ENCODE measurements at regions not wholly inside any gene's neighbourhood (a gene's known extent, or its start where the extent isn't known, plus 50 kb on each side); places are given as distances from the start of the nearest gene placed in this dataset.
"Not testable (repeated sequence)": the region's sequence is repeated elsewhere in the genome, so short reads cannot be mapped to it uniquely, and the experiment has no call there.

DNA sequence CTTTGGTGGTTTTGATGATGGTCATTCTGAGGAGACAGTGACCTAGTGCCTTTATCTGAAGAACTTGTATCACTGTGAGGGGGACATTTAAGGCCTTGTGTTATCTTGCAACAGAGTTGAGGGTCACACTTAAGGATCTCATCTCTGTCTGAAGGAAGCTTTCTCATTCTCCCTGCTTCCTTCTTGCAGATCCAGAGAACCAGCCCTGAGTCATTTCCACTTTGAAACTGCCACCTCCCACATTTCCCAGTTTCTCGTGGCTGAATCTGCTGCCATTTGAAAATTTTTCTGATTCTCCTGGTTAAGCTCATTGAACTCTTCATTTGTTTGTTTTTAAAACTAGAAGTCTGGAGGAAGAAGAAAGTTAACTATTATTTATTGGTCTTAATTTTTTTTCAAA, 190.2 kb upstream of the CDH11 start:
- no peak overlapping the region for H3K27ac Mint-ChIP-seq
- H3K4me3 Mint-ChIP-seq = no peak overlapping the region
- H3K4me1 Mint-ChIP-seq = no peaks in the 10 kb centered on the region
- no peaks in the 10 kb centered on the region for H3K9me3 Mint-ChIP-seq
- no peaks in the 10 kb centered on the region for H3K27me3 Mint-ChIP-seq
- ATAC-seq = no peak
- no peak for DNase-seq

- not testable (repeated sequence) for H3K27me3 Mint-ChIP-seq, H3K4me1 Mint-ChIP-seq, DNase-seq, ATAC-seq, H3K27ac Mint-ChIP-seq, H3K9me3 Mint-ChIP-seq, H3K4me3 Mint-ChIP-seq
Measured at GRCh38 chr16:65310491-65310890, 188.6 kb upstream of the CDH11 start.

GRCh38 chr16:65309354-65309753, 187.5 kb upstream of the CDH11 start:
- DNase-seq (no peak), ATAC-seq (no peak)
- no peaks in the 10 kb centered on the region for H3K9me3 Mint-ChIP-seq
- H3K27ac Mint-ChIP-seq = no peak overlapping the region
- no peak overlapping the region for H3K4me3 Mint-ChIP-seq
- no peaks in the 10 kb centered on the region for H3K27me3 Mint-ChIP-seq
- H3K4me1 Mint-ChIP-seq = no peaks in the 10 kb centered on the region

DNA sequence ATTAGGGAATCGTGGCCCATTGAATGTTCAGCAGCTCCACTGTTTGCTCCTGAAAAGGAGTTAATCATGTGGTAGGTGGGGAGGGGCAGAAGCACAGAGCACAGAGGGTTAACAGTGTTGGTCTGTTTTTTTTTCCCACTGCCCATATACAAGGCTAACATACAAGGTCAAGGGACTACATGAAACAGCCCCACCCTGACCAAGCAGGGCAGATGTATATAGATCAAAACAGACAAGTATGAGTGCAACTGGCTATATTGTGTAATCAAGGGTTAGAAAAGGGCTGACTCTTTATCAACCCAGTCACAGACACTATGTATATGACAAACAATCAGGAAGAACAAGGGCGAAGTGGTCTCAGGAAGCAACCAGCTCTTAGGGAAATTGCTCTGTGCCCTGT, 186.6 kb upstream of the CDH11 start:
- Mint-ChIP-seq H3K4me1 (no peaks in the 10 kb centered on the region), H3K27me3 (no peaks in the 10 kb centered on the region), H3K9me3 (no peaks in the 10 kb centered on the region), H3K27ac (no peak overlapping the region), H3K4me3 (no peak overlapping the region)
- ATAC-seq (no peak), DNase-seq (no peak)

DNA sequence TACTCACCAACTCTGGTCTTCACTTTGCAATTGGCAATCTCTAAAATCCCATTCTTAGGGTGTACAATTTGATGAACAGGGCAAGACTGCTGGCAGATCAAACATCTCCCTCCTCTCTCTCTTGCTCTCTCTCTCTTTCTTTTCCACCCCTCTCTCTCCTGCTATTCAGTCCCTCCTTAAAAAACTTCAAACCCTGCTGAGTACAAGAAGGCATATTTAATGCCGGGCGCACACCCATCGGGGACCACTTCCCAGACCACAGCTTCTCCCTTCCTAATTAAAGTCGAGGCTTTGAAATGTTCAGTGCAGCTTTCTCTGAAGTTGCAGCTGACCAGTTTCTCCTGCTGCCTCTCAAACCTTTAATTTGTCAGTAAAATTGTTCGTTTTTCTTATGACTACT, 185.4 kb upstream of the CDH11 start:
- H3K4me3 Mint-ChIP-seq = no peak overlapping the region
- H3K27ac Mint-ChIP-seq = no peak overlapping the region
- ATAC-seq = no peak
- no peaks in the 10 kb centered on the region for H3K4me1 Mint-ChIP-seq
- no peak for DNase-seq
- peaks cover 5 to 9% of the 10 kb centered on the region in 2 donors for H3K9me3 Mint-ChIP-seq
- no peaks in the 10 kb centered on the region for H3K27me3 Mint-ChIP-seq

DNA sequence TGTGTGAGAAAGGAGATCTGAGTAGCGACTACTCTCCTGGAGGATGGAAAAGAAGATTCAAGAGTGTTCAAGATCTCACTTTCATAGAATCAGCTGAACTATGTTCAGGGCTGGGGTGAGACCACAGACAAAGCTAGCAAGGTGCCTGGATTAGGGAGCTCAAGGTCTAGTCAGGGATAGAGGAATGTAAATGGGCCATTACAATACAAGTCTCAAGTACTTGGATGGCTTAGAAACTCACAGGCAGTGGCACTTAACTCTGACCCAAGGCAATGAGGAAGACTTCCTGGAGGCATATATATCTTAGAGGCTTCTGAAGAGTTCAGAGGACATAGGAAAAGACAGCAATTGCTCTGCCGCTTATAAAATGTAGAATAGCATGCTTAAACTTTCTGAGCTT, 184.9 kb upstream of the CDH11 start:
- DNase-seq = no peak
- ATAC-seq = no peak
- Mint-ChIP-seq H3K4me3 (no peak overlapping the region), H3K27ac (no peak overlapping the region), H3K9me3 (peaks cover 5 to 9% of the 10 kb centered on the region in 2 donors), H3K27me3 (no peaks in the 10 kb centered on the region), H3K4me1 (no peaks in the 10 kb centered on the region)

- Mint-ChIP-seq H3K4me3 (no peak overlapping the region), H3K9me3 (peaks cover 5 to 9% of the 10 kb centered on the region in 2 donors), H3K27me3 (no peaks in the 10 kb centered on the region), H3K4me1 (no peaks in the 10 kb centered on the region), H3K27ac (no peak overlapping the region)
- DNase-seq = no peak
- ATAC-seq = no peak
Measured at GRCh38 chr16:65306300-65306699, 184.4 kb upstream of the CDH11 start.

- H3K4me3 Mint-ChIP-seq = no peak overlapping the region
- no peaks in the 10 kb centered on the region for H3K27me3 Mint-ChIP-seq
- no peak overlapping the region for H3K27ac Mint-ChIP-seq
- ATAC-seq (no peak), DNase-seq (no peak)
- peaks cover 5 to 9% of the 10 kb centered on the region in 2 donors for H3K9me3 Mint-ChIP-seq
- H3K4me1 Mint-ChIP-seq = no peaks in the 10 kb centered on the region
Measured at GRCh38 chr16:65305266-65305959, 183.6 kb upstream of the CDH11 start.

DNA sequence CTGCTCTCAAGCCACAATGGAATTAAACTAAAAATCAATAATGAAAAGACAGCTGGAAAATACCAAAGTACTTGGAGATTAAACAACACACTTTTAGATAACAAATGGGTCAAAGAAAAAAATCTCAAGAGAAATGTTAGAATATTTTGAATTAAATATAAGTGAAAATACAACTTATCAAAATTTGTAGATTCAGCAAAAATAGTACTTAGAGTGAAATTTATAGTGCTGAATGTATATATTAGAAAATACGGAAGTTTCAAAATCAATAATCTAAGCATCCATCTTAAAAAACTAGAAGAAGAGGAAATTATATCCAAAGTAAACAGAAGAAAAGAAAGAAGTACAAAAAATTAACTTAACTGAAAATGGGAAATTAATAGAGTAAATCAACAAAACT, 179.2 kb upstream of the CDH11 start:
- Mint-ChIP-seq H3K9me3 (peaks cover 5 to 9% of the 10 kb centered on the region in 2 donors), H3K4me3 (no peak overlapping the region), H3K4me1 (no peaks in the 10 kb centered on the region), H3K27me3 (no peaks in the 10 kb centered on the region), H3K27ac (no peak overlapping the region)
- DNase-seq = no peak
- no peak for ATAC-seq

GRCh38 chr16:65297453-65297852, 175.6 kb upstream of the CDH11 start:
- ATAC-seq (no peak), DNase-seq (no peak)
- H3K27ac Mint-ChIP-seq = no peak overlapping the region
- H3K27me3 Mint-ChIP-seq = no peaks in the 10 kb centered on the region
- H3K9me3 Mint-ChIP-seq = peaks cover 7 to 9% of the 10 kb centered on the region in 2 donors
- H3K4me1 Mint-ChIP-seq = no peaks in the 10 kb centered on the region
- H3K4me3 Mint-ChIP-seq = no peak overlapping the region

- ATAC-seq (no peak), DNase-seq (no peak)
- H3K27ac Mint-ChIP-seq = peak overlapping the region in 1 of 2 donors; percentile 40
- peaks cover 7 to 9% of the 10 kb centered on the region in 2 donors for H3K9me3 Mint-ChIP-seq
- no peaks in the 10 kb centered on the region for H3K4me1 Mint-ChIP-seq
- H3K4me3 Mint-ChIP-seq = no peak overlapping the region
- H3K27me3 Mint-ChIP-seq = no peaks in the 10 kb centered on the region
Measured at GRCh38 chr16:65295527-65295926, 173.7 kb upstream of the CDH11 start.

DNA sequence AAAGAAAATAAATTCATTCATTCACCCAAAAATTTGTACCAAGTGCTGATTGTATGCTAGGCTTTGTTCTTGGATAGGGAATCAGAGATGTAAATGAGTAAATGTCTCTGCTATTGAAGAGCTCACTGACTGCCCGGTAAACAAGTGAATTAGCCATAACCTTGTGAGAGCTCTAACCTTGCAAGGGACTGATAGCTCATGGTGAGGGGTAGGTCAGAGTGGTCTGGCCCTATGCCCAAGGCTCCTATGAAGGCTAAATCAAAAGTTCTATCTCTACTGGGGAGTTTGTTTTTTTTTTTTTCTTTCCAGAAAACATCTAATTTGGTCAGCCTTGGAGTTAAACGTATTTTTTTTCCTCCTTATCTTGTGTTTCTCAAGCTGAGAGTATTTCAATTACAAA, 172.8 kb upstream of the CDH11 start:
- Mint-ChIP-seq H3K4me1 (no peaks in the 10 kb centered on the region), H3K9me3 (peaks cover 7 to 14% of the 10 kb centered on the region in 2 donors), H3K27ac (no peak overlapping the region), H3K27me3 (no peaks in the 10 kb centered on the region), H3K4me3 (no peak overlapping the region)
- DNase-seq = no peak
- no peak for ATAC-seq

DNA sequence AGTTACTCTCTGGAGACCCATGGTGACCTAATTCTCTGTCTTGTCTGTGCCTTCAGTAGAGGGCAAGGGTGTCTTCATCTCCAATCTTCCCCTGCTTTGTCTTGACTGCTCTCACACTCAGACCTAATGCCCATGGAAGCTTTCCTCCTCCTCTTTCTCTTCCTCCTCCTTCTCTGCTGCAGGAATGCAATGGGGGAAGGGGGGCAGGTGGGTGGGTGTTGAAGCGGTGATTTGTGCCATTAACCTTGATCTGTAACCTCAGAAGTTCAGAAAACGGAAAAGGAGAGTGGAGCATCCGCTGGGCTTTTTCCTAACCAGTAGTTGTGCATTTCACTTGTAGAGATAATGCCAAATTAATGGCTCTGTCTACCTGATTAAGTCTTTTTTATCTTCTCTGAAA, 172.3 kb upstream of the CDH11 start:
- Mint-ChIP-seq H3K27ac (no peak overlapping the region), H3K27me3 (no peaks in the 10 kb centered on the region), H3K4me3 (no peak overlapping the region), H3K4me1 (no peaks in the 10 kb centered on the region), H3K9me3 (peaks cover 7 to 15% of the 10 kb centered on the region in 2 donors)
- no peak for DNase-seq
- no peak for ATAC-seq

- H3K27ac Mint-ChIP-seq = no peak overlapping the region
- ATAC-seq (no peak), DNase-seq (no peak)
- peaks cover 0 to 10% of the 10 kb centered on the region in 2 donors for H3K9me3 Mint-ChIP-seq
- H3K4me3 Mint-ChIP-seq = no peak overlapping the region
- no peaks in the 10 kb centered on the region for H3K4me1 Mint-ChIP-seq
- H3K27me3 Mint-ChIP-seq = no peaks in the 10 kb centered on the region
Measured at GRCh38 chr16:65289022-65289421, 167.2 kb upstream of the CDH11 start.

DNA sequence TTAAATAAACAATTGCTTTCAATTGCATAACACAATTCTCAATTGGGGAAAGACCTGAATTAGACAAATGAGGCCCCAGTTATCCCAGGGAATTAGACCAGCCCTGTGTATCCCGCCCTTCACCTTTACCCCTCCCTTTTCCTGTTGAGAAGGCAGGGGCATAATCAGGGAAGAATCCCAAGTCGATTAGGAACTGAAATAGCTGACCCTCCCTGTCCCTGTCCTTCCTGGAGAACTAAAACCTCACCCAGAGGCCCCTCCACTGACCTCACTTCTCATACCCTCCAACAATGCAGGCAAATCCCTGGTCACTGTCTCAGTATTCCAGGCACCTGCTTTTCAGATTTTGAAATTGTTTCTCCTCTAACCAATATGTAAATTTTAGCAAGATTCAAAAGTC, 165.4 kb upstream of the CDH11 start:
- Mint-ChIP-seq H3K27ac (no peak overlapping the region), H3K4me3 (no peak overlapping the region), H3K27me3 (no peaks in the 10 kb centered on the region), H3K9me3 (peaks cover 10 to 18% of the 10 kb centered on the region in 2 donors), H3K4me1 (no peaks in the 10 kb centered on the region)
- ATAC-seq (no peak), DNase-seq (no peak)

- DNase-seq = no peak
- Mint-ChIP-seq H3K9me3 (peaks cover 10 to 18% of the 10 kb centered on the region in 2 donors), H3K4me1 (no peaks in the 10 kb centered on the region), H3K27ac (no peak overlapping the region), H3K27me3 (no peaks in the 10 kb centered on the region), H3K4me3 (no peak overlapping the region)
- ATAC-seq = no peak
Measured at GRCh38 chr16:65285128-65286048, 163.5 kb upstream of the CDH11 start.

All from stimulated activated naive CD8-positive, alpha-beta T cell treated with anti-CD3 and anti-CD28 coated beads, Interleukin-15, amount 100 ng/mL, for 72 hours (primary cell).